GM19238 (cell line): ENCODE measurements at regions not wholly inside any gene's neighbourhood (a gene's known extent, or its start where the extent isn't known, plus 50 kb on each side); places are given as distances from the start of the nearest gene placed in this dataset.

Experiments used
- DNase-seq: peaks from one replicate; pipeline ENCODE4 v3.0.0; 2011; ENCODE audit warnings: low spot score; ENCODE audit not compliant: insufficient read length

GRCh38 chr1:60141743-60142142, 68.2 kb upstream of the C1orf87 start:
- no peak for DNase-seq

- no peak for DNase-seq
Observed at GRCh38 chr1:60141276-60141675, 67.7 kb upstream of the C1orf87 start.

- DNase-seq = no peak
Observed at GRCh38 chr1:60137406-60137805, 63.8 kb upstream of the C1orf87 start.

GRCh38 chr1:60136395-60136794, 62.8 kb upstream of the C1orf87 start:
- no peak for DNase-seq

GRCh38 chr1:60134716-60135115, 61.1 kb upstream of the C1orf87 start:
- DNase-seq = no peak

GRCh38 chr1:60133848-60134247, 60.3 kb upstream of the C1orf87 start:
- no peak for DNase-seq

- DNase-seq = no peak
Observed at GRCh38 chr1:60133000-60133673, 59.6 kb upstream of the C1orf87 start.

- no peak for DNase-seq
Observed at GRCh38 chr1:60132108-60132507, 58.5 kb upstream of the C1orf87 start.

- DNase-seq = no peak
Observed at GRCh38 chr1:60130703-60131102, 57.1 kb upstream of the C1orf87 start.

GRCh38 chr1:60129911-60130310, 56.3 kb upstream of the C1orf87 start:
- no peak for DNase-seq

- DNase-seq = no peak
Observed at GRCh38 chr1:60126723-60127122, 53.2 kb upstream of the C1orf87 start.
